ENCODE measurements at regions not wholly inside any gene's neighbourhood (a gene's known extent, or its start where the extent isn't known, plus 50 kb on each side); places are given as distances from the start of the nearest gene placed in this dataset.
"Not testable (repeated sequence)": the region's sequence is repeated elsewhere in the genome, so short reads cannot be mapped to it uniquely, and the experiment has no call there.

GRCh38 chr11:70551351-70552166 is 153.2 kb downstream of the CTTN start:
- no peak for DNase-seq

GRCh38 chr11:70552167-70553150 is 154.1 kb downstream of the CTTN start:
- no peak for DNase-seq

DNA sequence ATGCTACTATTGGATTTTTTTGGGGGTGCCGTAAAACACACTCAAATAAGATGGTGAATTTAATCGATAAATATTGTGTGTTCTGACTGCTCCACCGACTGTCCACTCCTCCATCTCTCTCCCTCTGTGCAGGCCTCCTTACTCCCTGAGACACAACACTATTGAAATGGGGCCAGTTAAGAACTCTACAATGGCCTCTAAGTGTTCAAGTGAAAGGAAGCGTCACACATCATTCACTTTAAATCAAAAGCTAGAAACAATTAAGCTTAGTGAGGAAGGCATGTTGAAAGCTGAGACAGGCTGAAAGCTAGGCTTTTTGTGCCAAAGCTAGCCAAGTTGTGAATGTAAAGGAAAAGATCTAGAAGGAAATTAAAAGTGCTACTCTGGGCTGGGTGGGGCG is 156.7 kb downstream of the CTTN start:
- DNase-seq: no peak

DNA sequence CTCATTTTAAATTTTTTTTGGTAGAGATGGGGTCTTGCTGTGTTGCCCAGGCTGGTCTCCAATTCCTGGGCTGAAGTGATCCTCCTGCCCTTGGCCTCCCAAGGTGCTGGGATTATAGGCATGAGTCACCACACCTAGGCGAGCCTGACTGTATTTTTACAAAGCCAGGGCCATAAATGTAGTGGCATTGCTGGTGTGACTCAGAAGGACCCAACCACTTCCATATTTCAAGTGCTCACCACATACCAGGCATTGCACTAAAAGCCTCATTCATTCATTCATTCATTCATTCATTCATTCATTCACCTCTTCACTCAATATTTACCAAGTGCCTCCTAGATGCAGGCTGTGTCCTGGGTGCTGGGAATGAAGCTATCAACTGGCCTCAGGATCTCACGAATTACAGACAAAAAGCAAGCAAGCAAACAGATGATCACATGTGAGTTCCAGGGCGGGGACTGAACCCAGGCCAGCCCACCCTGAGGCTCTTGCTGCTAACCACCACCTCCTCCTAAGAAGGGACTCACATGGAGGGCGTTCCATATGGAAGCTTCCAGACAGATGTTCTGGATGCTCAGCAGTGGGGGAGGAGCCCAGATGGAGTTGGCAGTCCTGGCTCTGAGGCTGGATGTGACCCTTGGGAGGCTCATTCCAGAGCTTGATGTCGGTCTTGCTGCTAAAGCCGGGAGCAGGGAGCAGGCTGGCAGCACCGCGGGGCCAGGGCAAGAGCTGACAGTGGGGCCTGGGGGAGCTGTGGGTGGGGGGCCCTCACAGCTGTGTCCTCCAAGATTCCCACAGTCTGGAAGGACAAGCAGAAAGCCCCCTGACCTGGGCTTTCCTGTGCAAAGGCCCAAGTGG is 158.8 kb downstream of the CTTN start:
- DNase-seq: no peak

- DNase-seq: no peak
Measured at GRCh38 chr11:70557742-70558485, 159.6 kb downstream of the CTTN start.

DNA sequence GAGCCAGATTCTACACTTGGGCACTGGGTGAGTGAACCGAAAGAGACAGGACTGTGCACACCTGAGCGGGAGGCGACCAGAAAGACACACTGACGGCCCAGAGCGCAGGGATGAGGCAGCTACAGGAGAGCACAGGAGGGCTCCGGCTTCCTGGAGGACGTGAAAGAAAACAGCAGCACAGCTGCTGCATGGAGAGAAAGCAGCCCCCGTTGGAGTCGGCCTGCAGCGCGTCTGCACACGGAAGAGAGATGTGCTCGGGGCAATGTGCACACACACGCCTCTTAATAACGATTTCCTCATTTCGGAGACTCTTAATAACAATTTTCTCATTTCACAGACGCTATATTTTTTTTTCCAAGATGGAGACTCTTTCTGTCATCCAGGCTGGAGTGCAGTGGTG is 160.4 kb downstream of the CTTN start:
- no peak for DNase-seq

- no peak for DNase-seq
Measured at GRCh38 chr11:70559516-70559915, 161.2 kb downstream of the CTTN start.

DNA sequence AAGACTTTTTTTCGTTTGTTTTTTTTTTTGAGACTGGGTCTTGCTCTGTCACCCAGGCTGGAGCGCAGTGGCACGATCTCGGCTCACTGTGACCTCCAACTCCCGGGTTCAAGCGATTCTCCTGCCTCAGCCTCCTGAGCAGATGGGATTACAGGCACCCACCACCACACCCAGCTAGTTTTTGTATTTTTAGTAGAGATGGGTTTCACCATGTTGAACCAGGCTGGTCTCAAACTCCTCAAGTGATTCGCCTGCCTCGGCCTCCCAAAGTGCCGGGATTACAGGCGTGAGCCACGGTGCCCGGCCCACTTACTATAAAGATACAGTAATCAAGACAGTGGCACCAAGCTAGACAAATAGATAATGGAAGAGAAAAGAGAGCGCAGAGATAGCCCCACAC is 162.3 kb downstream of the CTTN start:
- not testable (repeated sequence) for DNase-seq

DNA sequence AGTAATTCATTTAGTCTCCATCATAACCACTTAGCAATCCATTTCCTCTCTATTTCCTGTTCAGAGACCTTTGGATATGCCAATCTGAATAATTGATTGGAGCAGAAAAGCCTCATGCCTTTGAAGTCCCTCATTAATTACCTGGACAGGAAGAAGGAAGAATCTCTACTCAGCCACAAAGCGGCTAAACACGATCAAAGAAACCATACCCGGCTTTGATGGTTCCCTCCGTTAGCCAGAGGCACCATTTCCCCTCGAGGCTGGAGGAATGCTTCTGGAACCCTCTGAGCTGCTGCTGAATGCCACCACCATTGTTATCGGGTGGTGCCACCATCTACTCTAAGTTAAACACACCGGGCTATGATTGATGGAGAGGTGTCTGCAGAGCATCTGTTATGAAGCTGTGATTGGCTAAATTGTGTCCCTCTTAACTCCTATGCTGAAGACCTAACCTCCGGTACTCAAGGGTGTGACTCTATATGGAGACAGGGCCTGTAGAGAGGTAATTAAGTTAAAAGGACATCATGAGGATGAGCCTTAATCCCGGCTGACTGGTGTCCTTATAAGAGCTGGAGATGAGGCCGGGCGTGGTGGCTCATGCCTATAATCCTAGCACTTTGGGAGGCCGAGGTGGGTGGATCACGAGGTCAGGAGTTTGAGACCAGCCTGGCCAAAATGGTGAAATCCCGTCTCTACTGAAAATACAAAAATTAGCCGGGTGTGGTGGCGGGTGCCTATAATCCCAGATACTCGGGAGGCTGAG is 168.6 kb downstream of the CTTN start:
- DNase-seq: no peak

GRCh38 chr11:70567680-70568034 is 169.3 kb downstream of the CTTN start:
- no peak for DNase-seq

DNA sequence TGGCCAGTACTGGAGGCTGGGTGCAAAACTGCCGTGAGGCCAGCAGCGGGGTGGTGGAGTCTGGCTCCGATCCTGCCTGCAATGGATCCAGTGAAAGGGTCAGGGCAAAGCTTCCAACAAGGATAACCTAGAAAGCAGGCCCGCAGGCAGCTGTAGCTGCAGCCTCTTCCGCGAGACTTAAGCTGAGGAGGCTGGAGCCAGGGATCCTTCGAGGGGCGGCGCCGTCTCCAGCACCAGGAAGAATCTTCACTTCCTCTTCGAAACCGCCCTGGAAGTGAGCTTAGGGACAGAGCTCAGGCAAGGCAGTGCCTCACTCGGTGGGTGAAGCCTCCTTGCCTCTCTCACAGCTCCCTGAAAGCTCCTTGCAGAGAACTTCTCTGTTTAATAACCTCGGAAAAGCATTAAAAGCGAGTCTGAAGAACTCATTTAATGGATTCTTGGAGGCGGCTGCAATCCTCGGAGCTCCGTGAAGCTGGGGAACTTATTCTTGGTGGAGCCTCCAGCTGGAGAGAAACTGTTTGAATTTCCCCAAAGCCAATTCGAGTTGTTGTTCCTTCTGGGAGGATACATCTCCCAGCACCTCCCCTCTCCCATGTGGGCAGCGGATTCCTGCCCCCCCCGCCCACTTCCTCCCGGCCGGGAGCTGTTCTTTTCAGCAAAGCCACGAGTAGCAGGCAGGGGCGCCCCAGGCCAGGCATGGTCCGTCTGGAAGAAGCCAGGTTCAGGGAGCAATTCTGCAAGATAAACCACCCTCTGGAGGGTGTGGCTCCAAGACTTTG is 169.9 kb downstream of the CTTN start:
- DNase-seq: no peak

- DNase-seq: no peak
Measured at GRCh38 chr11:70568814-70569617, 170.7 kb downstream of the CTTN start.

DNA sequence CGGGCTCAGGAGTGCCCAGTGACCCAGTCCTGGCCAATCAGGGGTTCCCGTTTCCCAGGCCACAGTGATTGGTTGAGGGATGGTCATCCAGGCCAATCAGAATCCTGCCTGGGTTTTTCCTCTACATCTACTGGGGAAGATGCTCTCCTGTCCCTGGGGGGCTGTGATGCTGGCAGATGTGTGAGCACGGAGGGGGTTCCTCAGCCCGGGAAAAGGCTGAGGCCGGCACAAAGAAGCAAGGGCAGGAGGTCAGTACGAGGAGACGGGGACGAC is 171.2 kb downstream of the CTTN start:
- DNase-seq: no peak

DNA sequence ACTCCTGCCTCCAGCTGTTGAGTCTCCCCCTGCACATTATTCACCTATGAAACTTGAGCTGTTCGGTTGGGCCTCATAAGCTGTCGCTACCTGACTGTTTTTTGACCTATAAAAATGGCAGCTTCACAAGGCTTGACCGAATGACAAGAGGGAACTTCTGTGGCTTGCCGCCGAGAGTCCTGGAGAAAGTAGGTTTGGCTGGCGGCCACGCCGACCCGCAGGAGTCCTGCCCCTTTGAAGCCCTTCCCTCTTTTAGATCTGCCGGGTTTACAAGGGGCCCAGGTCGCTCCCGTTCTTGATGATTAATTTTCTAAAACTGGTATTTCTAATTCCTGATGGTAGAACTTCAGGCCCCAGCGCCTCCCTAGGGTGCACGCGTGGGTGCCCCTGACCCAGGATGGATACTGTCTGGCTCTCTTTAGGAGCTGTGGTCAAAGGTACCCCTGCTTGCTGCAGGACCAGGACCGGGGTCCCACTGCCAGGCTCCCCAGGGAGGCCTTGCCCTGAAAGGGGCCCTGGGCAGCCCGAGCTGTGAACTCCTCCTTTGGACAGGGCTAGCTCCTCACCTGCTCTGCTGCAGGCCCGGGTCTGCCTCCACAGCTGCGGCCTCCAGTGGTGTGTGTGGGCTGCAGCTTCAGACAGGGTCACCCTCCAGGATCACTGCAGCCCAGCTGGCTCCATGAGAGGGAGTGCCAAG is 171.8 kb downstream of the CTTN start:
- no peak for DNase-seq

DNA sequence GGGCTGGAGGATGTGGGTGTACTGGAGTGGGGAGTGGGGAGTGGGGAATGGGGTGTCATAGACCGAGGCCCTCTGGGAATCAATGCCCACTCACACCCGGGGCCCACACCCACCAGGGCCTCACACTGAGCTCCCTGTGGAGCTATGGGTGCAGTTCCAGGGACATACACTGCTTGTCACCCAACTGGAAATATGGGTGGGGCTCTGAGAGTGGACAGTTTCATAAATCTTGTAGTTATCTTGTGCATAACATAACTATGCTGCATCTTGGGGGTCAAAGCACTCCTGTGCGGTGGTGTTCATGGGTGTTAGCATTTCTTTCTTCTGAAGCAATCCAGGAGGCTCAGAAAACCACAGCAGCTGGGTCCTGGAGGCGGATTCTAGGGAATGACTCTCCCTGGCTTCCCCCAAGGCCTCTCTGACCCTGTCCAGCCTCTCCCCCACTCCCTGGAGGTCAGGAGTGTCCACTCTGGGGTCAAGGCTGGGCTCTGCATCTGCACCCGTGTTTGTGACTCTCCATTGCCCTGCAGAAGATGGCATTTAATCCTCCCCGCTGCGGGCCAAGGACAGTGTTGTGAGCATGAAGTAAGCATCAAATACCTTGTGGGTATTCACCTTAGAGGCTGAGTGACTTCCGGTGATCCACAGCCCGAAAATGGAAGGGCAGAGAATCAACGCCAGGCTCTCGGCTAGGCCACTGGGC is 172.5 kb downstream of the CTTN start:
- no peak for DNase-seq

DNA sequence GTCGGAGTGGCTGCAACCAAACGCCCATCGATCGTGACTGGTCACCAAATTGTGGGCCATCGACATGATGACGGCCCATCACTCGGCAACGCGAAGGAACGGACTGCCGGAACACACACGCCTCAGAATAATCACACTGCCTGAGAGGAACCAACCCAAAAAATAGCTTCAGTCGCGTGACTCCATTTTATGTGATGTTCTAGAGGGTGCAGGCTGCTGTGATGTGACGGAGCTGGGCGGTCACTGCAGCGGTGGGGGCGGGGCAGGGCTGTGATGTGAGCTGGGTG is 174.6 kb downstream of the CTTN start:
- no peak for DNase-seq

- DNase-seq: peak; percentile 2
Measured at GRCh38 chr11:70573701-70574151, 175.4 kb downstream of the CTTN start.

GRCh38 chr11:70574725-70575347 is 176.5 kb downstream of the CTTN start:
- DNase-seq: no peak

Data from activated gamma-delta T cell treated with Interleukin-2 at 50 U/mL for 16 hours (primary cell).